ENCODE measurements at regions not wholly inside any gene's neighbourhood (a gene's known extent, or its start where the extent isn't known, plus 50 kb on each side); places are given as distances from the start of the nearest gene placed in this dataset.

GRCh38 chrX:97766501-97767095 is 882.9 kb downstream of the RPA4 start:
- no peak for DNase-seq

DNA sequence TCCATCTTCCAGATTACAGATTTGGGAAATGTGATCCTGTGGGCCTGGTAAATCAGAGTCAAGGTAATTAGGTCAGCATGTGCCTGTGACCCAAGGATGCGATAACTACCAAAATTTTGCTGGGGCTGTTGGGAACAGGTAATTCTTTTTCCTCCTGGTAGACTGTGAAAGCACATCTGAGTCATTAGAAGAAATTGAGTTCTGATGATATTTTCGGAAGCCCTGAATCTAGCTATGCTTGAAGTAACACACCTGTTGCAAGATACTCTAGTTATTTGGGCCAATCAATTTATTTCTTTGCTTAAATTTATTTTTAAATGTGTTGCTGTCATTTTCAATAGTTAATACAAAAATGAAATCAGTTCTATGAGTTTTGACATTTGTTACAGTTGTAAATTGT is 903.6 kb downstream of the RPA4 start:
- no peak for DNase-seq

GRCh38 chrX:97787849-97788248 is 904.1 kb downstream of the RPA4 start:
- no peak for DNase-seq

GRCh38 chrX:97790850-97791249 is 907.1 kb downstream of the RPA4 start:
- DNase-seq = no peak

DNA sequence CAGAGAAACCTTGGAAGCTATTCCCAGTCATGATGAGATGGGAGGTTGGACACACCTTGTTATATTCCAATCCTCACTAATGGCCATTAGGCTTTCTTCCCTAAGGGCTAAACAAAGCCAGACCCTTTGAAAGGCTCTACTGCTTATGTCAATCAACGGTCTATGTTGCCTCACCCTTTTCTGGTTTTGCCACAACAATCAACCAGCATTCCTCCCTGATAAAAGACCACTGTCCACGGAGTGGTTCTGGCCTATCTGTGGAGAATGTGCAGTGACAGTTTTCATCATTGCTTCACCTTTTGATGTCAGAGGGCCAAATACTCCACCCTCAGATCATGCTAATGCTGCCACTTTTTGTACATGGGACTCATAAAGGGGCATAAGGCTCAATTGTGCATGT is 913.4 kb downstream of the RPA4 start:
- no peak for DNase-seq

- no peak for DNase-seq
Measured at GRCh38 chrX:97806238-97806637, 922.5 kb downstream of the RPA4 start.

GRCh38 chrX:97806946-97807345 is 923.2 kb downstream of the RPA4 start:
- DNase-seq = no peak

- no peak for DNase-seq
Measured at GRCh38 chrX:97820170-97820569, 936.5 kb downstream of the RPA4 start.

GRCh38 chrX:97828471-97828870 is 944.8 kb downstream of the RPA4 start:
- DNase-seq = no peak

GRCh38 chrX:97835969-97836368 is 952.3 kb downstream of the RPA4 start:
- no peak for DNase-seq

GRCh38 chrX:97841544-97842179 is 958.0 kb downstream of the RPA4 start:
- no peak for DNase-seq

DNA sequence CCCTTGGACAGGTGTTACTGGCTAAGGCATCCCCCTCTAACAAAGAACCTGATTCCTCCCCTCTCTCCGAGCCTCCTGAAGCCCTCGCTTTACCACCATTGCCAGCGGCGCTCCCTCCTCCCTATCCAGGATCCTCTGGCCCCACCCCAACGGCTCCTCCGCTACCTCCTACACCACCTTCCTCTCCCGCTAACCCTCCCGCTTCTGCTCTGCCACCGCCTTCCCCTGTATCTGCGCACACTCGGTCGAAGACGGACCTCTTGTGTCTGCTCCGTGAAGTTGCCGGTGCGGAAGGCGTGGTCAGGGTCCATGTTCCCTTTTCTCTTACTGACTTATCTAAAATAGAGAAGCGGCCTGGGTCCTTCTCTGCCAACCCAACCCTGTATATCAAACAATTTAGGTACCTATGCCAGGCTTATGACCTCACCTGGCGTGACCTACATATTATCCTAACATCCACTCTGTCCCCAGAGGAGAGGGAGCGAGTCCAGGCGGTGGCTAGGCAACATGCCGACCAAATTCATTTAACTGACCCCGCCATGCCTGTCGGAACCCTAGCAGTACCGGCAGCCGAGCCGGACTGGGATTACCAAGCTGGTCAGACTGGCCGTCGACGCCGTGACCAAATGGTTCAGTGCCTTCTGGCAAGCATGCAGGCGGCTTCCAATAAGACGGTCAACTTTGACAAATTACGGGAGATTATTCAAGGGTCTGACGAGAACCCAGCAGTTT is 958.9 kb downstream of the RPA4 start:
- DNase-seq = no peak

DNA sequence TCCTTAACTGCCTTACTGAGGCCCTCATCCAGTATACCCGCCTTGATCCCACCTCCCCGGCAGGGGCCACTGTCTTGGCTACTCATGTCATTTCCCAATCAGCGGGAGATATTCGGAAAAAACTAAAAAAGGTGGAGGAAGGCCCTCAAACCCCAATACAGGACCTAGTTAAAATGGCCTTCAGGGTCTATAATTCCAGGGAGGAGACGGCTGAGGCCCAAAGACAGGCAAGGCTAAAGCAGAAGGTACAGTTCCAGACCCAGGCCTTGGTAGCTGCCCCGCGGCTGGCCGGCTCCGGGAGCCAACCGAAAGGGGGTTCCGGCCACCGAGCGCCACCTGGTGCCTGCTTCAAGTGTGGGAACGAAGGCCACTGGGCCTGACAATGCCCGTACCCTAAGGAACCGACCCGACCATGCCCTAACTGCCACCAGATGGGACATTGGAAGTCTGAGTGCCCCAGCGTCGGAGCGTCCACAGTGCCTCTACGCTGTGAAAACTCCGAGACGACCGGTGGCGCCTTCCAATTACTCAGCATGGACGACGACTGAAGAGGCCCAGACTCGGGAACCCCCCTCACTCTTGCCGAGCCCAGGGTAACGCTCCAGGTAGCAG is 959.6 kb downstream of the RPA4 start:
- DNase-seq = no peak

DNA sequence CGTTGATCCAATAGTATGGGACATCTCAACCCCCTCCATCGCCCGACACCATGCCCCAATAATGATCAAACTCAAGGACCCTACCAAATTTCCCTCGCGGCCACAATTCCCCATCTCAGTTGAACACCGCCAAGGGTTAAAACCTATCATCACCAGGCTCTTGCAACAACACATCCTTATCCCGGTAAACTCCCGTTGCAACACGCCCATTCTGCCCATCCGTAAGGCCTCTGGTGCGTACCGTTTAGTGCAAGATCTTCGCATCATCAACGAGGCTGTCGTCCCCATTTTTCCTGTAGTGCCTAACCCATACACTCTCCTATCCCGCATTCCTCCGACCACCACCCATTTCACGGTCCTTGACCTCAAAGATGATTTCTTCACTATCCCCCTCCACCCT is 960.5 kb downstream of the RPA4 start:
- no peak for DNase-seq

DNA sequence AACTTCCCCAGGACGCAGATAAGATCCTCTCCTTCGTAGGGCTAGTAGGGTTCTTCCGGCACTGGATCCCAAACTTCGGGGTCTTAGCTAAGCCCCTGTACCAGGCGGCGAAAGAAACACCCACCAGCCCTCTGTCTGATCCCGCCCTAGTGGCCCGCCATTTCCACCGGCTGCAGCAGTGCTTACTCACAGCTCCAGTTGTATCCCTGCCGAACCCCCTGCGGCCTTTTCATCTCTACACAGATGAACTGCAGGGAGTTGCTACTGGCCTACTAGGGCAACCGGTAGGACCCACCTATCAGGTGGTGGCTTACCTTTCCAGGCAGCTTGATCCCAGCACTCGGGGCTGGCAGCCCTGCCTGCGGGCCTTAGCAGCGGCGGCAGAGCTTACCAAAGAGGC is 961.2 kb downstream of the RPA4 start:
- no peak for DNase-seq

- DNase-seq = no peak
Measured at GRCh38 chrX:97845451-97845850, 961.7 kb downstream of the RPA4 start.

- no peak for DNase-seq
Measured at GRCh38 chrX:97846228-97846627, 962.5 kb downstream of the RPA4 start.

DNA sequence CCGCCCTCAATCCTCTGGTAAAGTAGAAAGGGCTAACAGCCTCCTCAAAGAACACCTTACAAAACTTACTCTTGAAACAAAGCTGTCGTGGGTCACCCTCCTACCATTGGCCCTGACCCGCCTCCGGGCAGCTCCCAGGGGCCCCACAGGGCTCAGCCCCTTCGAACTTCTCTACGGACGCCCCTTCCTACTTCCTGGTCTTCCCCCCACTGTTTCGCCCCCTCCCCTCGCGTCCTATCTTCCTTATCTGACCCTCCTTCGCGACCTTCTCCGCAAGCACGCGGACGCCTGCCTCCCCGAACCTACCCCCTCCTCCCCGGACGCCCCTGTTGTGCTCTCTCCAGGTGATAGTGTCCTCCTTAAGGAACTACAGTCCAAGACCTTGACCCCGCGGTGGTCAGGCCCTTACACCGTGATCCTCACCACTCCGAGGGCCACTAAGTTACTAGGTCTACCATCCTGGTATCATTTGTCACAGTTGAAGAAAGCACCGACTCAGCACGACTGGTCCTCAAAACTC is 963.1 kb downstream of the RPA4 start:
- DNase-seq = no peak

GRCh38 chrX:97847885-97848679 is 964.4 kb downstream of the RPA4 start:
- DNase-seq = no peak

GRCh38 chrX:97849951-97850350 is 966.2 kb downstream of the RPA4 start:
- DNase-seq = no peak

DNA sequence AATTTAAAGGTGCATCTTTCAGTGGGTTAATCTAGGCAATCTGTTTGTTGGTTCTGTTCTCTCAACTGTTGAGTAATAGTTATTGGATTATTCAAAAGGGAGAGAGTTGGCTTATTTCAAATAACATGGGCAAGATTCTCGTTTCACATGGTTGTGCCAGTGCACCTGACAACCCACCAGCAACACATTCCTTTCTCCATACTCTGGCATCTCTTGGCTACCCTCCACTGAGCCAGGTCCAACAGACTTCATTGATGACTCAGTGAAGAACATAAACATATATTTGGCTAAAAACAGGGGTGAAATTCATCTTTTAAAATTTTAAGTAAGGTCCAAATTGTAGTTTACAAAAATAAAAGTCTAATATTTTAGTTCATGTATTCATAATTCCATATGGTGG is 967.2 kb downstream of the RPA4 start:
- DNase-seq = no peak

DNA sequence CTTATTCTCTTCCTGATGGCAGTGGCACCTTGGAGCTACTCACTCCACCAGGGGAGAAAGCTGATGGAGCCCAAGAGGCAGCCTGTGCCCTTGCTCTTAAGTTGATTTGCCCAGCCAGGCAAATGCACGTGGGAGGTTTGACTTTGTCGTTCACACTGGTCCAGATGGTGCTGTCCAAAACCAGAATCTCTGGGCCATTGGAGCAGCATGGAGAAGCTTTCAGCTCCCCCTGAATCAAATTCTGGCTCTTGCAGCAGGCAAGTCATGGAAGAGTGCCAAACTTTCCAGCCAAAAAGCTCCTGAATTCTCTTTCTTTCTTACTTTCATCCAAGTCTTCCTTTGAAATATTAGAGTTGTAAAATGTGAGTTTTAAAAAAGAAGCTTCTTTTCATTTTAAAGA is 970.4 kb downstream of the RPA4 start:
- no peak for DNase-seq

- DNase-seq = no peak
Measured at GRCh38 chrX:97858592-97858991, 974.9 kb downstream of the RPA4 start.

Measured in stimulated activated CD4-positive, alpha-beta T cell treated with anti-CD3 and anti-CD28 coated beads, Interleukin-12 subunit alpha, Interleukin-12 subunit beta, amount 100 ng/mL, for 4 hours (primary cell).